HepG2 (cell line): ENCODE measurements at regions not wholly inside any gene's neighbourhood (a gene's known extent, or its start where the extent isn't known, plus 50 kb on each side); places are given as distances from the start of the nearest gene placed in this dataset.

ENCODE experiments used
- CBX5 ChIP-seq: sonication (generic); formaldehyde crosslinking; IDR thresholded peaks from 2 replicates; pipeline ENCODE4 v1.4.0; 2020; ENCODE audit warnings: missing genetic modification reagents, borderline replicate concordance
- CENPBD1 ChIP-seq: sonication (generic); formaldehyde crosslinking; IDR thresholded peaks from 2 replicates; pipeline ENCODE4 v1.8.0; 2022; ENCODE audit warnings: missing genetic modification reagents, low read depth, mild to moderate bottlenecking, borderline replicate concordance
- JUNB ChIP-seq: sonication (generic); formaldehyde crosslinking; IDR thresholded peaks from 2 replicates; pipeline ENCODE4 v1.8.0; 2022; ENCODE audit warnings: missing genetic modification reagents, mild to moderate bottlenecking, borderline replicate concordance
- JUND ChIP-seq: sonication (generic); formaldehyde crosslinking; IDR thresholded peaks from 2 replicates; pipeline ENCODE4 v1.8.0; 2022; ENCODE audit warnings: mild to moderate bottlenecking, missing genetic modification reagents
- KDM5B ChIP-seq: sonication (generic); formaldehyde crosslinking; IDR thresholded peaks from 2 replicates; pipeline ENCODE4 v1.4.0; 2020; ENCODE audit warnings: missing genetic modification reagents, mild to moderate bottlenecking, borderline replicate concordance
- MATR3 ChIP-seq: sonication (generic); formaldehyde crosslinking; IDR thresholded peaks from 2 replicates; pipeline ENCODE4 v1.4.0; 2020; ENCODE audit warnings: missing genetic modification reagents
- NFE2L1 ChIP-seq: sonication (generic); formaldehyde crosslinking; IDR thresholded peaks from 2 replicates; pipeline ENCODE4 v1.4.0; 2020; ENCODE audit warnings: missing genetic modification reagents, mild to moderate bottlenecking, borderline replicate concordance
- PCBP1 ChIP-seq: fragments of 200-400 bp; formaldehyde crosslinking; IDR thresholded peaks from 2 replicates; pipeline ENCODE4 v1.6.1; 2017; ENCODE audit warnings: mild to moderate bottlenecking, low read depth, low read length, borderline replicate concordance
- RXRB ChIP-seq: IDR thresholded peaks from 2 replicates; pipeline ENCODE4 v1.6.1; 2016; ENCODE audit warnings: borderline replicate concordance, missing genetic modification reagents, missing compliant biosample characterization
- TP53 ChIP-seq: sonication (generic); formaldehyde crosslinking; conservative IDR thresholded peaks from 2 replicates; pipeline ENCODE4 v1.4.0; 2020; ENCODE audit warnings: missing genetic modification reagents
- ZBTB10 ChIP-seq: sonication (generic); formaldehyde crosslinking; IDR thresholded peaks from 2 replicates; pipeline ENCODE4 v1.4.0; 2020; ENCODE audit warnings: missing genetic modification reagents, borderline replicate concordance
- ZBTB38 ChIP-seq: sonication (generic); formaldehyde crosslinking; IDR thresholded peaks from 2 replicates; pipeline ENCODE4 v1.5.1; 2020; ENCODE audit warnings: mild to moderate bottlenecking, missing genetic modification reagents
- ZNF142 ChIP-seq: sonication (generic); formaldehyde crosslinking; IDR thresholded peaks from 2 replicates; pipeline ENCODE4 v1.4.0; 2020; ENCODE audit warnings: missing genetic modification reagents
- ZNF253 ChIP-seq: sonication (generic); formaldehyde crosslinking; IDR thresholded peaks from 2 replicates; pipeline ENCODE4 v1.8.0; 2022; ENCODE audit warnings: mild to moderate bottlenecking, missing genetic modification reagents, borderline replicate concordance
- ZNF256 ChIP-seq: sonication (generic); formaldehyde crosslinking; conservative IDR thresholded peaks from 2 replicates; pipeline ENCODE4 v1.4.0; 2020; ENCODE audit warnings: missing genetic modification reagents
- ZNF292 ChIP-seq: sonication (generic); formaldehyde crosslinking; IDR thresholded peaks from 2 replicates; pipeline ENCODE4 v1.8.1; 2022; ENCODE audit warnings: mild to moderate bottlenecking, low read depth, missing genetic modification reagents, borderline replicate concordance
- ZNF33B ChIP-seq: sonication (generic); formaldehyde crosslinking; IDR thresholded peaks from 2 replicates; pipeline ENCODE4 v1.5.1; 2020; ENCODE audit warnings: mild to moderate bottlenecking, missing genetic modification reagents
- ZNF512B ChIP-seq: sonication (generic); formaldehyde crosslinking; IDR thresholded peaks from 2 replicates; pipeline ENCODE4 v1.5.1; 2020; ENCODE audit warnings: missing genetic modification reagents, mild to moderate bottlenecking, borderline replicate concordance

GRCh38 chr3:81249540-81250029 is 511.9 kb downstream of the GBE1 start (continued):
- TF ChIP-seq CBX5 (CRISPR knock-in tag) (no peak), ZNF33B (no peak), CENPBD1 (CRISPR knock-in tag) (no peak), ZNF512B (CRISPR knock-in tag) (no peak), NFE2L1 (CRISPR knock-in tag) (no peak), KDM5B (CRISPR knock-in tag) (no peak), ZNF142 (CRISPR knock-in tag) (no peak), JUND (CRISPR knock-in tag) (peak; percentile 82), ZBTB10 (no peak), ZNF292 (CRISPR knock-in tag) (no peak), MATR3 (no peak), ZNF253 (CRISPR knock-in tag) (no peak), RXRB (CRISPR knock-in tag) (peak; percentile 78; the same call in 1 of the 2 replicates), ZBTB38 (CRISPR knock-in tag) (no peak), JUNB (CRISPR knock-in tag) (peak; percentile 24; the same call in 1 of the 2 replicates), TP53 (no peak), PCBP1 (no peak), ZNF256 (CRISPR knock-in tag) (no peak)
